CD4-positive, CD25-positive, alpha-beta regulatory T cell (primary cell): ENCODE measurements at regions not wholly inside any gene's neighbourhood (a gene's known extent, or its start where the extent isn't known, plus 50 kb on each side); places are given as distances from the start of the nearest gene placed in this dataset.

Source experiments
- ATAC-seq, 2 donors: fragments of 150-1000 bp; cut with Tn5 transposase; one replicate each; pipeline ENCODE4 v1.10.0; 2021; ENCODE audit warnings: low read depth in 2 of 2, moderate number of reproducible peaks in 2 of 2, moderate library complexity in 1 of 2
- DNase-seq, 3 donors: peaks; one replicate each; pipeline versions ENCODE4 v3.0.0 to v3.0.0-alpha.2; 2012 to 2022; ENCODE audit warnings: mixed read lengths in 1 of 3
- H3K27ac ChIP-seq: one replicate; pipeline ENCODE4 v1.7.0; 2013; ENCODE audit warnings: mild to moderate bottlenecking, low read length; ENCODE audit not compliant: insufficient read depth, poor library complexity, severe bottlenecking
- H3K27me3 ChIP-seq: one replicate; pipeline ENCODE4 v1.7.0; 2013; ENCODE audit warnings: low read length; ENCODE audit not compliant: control insufficient read depth, insufficient read depth
- H3K36me3 ChIP-seq: one replicate; pipeline ENCODE4 v1.7.0; 2013; ENCODE audit warnings: mild to moderate bottlenecking, low read length, moderate library complexity; ENCODE audit not compliant: control insufficient read depth, insufficient read depth
- H3K4me1 ChIP-seq: 2 replicates; pipeline ENCODE4 v1.7.0; 2013; ENCODE audit warnings: mild to moderate bottlenecking, low read length; ENCODE audit not compliant: insufficient read depth, control insufficient read depth, poor library complexity, severe bottlenecking
- H3K4me3 ChIP-seq: one replicate; pipeline ENCODE4 v1.7.0; 2013; ENCODE audit warnings: low read depth, mild to moderate bottlenecking, low read length, moderate library complexity
- H3K9me3 ChIP-seq, 2 experiments: 1 replicate in 1 of 2; 2 replicates in 1 of 2; pipeline ENCODE4 v1.7.0; 2013; ENCODE audit warnings: low read length in 2 of 2, mild to moderate bottlenecking in 1 of 2, moderate library complexity in 1 of 2; ENCODE audit not compliant: control insufficient read depth in 2 of 2
- H3K27ac Mint-ChIP-seq, 3 donors: one replicate each; pipeline ENCODE4 v1.8.0; 2020 to 2022; ENCODE audit warnings: mild to moderate bottlenecking in 3 of 3, mixed read lengths in 3 of 3, moderate library complexity in 2 of 3
- H3K27me3 Mint-ChIP-seq: one replicate; pipeline ENCODE4 v1.8.0; 2022; ENCODE audit warnings: mild to moderate bottlenecking, mixed read lengths
- H3K36me3 Mint-ChIP-seq: one replicate; pipeline ENCODE4 v1.8.0; 2020; ENCODE audit warnings: mixed read lengths
- H3K4me1 Mint-ChIP-seq, 4 donors: one replicate each; pipeline ENCODE4 v1.8.0; 2020 to 2022; ENCODE audit warnings: mixed read lengths in 4 of 4, mild to moderate bottlenecking in 1 of 4
- H3K4me3 Mint-ChIP-seq, 4 donors: one replicate each; pipeline ENCODE4 v1.8.0; 2020 to 2022; ENCODE audit warnings: mild to moderate bottlenecking in 4 of 4, mixed read lengths in 4 of 4, moderate library complexity in 3 of 4
- H3K9me3 Mint-ChIP-seq, 7 donors: one replicate each; pipeline ENCODE4 v1.8.0; 2020 to 2022; ENCODE audit warnings: mixed read lengths in 7 of 7, mild to moderate bottlenecking in 3 of 7, moderate library complexity in 2 of 7

DNA sequence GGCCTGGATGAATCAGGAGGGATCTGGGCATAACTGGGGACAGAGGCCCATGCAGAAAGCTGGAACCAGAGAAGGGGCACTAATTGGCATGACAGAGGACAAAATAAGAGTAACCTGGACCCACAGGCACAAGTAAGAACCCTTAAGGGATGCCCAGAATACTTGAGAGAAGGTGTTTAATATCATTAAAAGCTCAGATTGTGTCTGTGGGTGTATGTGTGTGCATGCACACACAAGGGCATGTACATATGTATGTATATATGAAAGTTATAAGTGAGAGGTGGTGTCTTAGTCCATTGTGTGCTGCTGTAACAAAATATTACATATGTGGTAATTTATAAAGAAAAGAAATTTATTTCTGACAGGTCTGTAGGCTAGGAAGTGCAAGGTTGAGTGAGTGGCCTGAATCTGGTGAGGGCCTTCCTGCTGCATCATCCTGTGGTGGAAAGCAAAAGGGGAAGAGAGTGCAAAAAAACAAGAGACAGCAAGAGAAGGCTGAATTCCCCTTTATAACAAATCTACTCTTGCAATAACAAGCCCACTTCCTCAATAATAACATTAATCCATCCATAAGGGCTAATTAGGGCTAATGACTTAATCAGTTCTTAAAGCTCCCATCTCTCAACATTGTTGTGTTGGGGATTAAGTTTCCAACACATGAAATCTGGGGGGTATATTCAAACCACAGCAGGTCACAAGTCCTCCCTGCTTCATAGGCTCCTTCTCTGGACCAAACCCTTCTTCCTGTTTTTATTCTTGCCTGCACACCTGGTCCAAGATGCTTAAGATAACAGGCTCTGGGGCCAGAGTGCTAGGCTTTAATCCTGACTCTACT lies 68.3 kb upstream of the POU2AF2 start:
- Mint-ChIP-seq H3K9me3 (no peaks in the 10 kb centered on the region), H3K27me3 (no peaks in the 10 kb centered on the region), H3K4me1 (no peaks in the 10 kb centered on the region), H3K27ac (peak overlapping the region in 1 of 3 donors; percentile 69), H3K36me3 (no peaks in the 10 kb centered on the region), H3K4me3 (no peak overlapping the region)
- Histone ChIP-seq H3K4me3 (no peak overlapping the region), H3K4me1 (no peaks in the 10 kb centered on the region), H3K27me3 (no peaks in the 10 kb centered on the region), H3K9me3 (no peaks in the 10 kb centered on the region), H3K36me3 (no peaks in the 10 kb centered on the region), H3K27ac (no peak overlapping the region)
- ATAC-seq, result peak in 1 of 2 donors; percentile 42
- DNase-seq, result no peak

- no peak overlapping the region for H3K27ac ChIP-seq
- Mint-ChIP-seq H3K4me1 (no peaks in the 10 kb centered on the region), H3K4me3 (no peak overlapping the region), H3K27ac (peak overlapping the region in 1 of 3 donors; percentile 69), H3K9me3 (no peaks in the 10 kb centered on the region), H3K36me3 (no peaks in the 10 kb centered on the region), H3K27me3 (no peaks in the 10 kb centered on the region)
- H3K36me3 ChIP-seq, result no peaks in the 10 kb centered on the region
- DNase-seq (no peak), ATAC-seq (no peak)
- H3K4me1 ChIP-seq, result no peaks in the 10 kb centered on the region
- no peaks in the 10 kb centered on the region for H3K9me3 ChIP-seq
- H3K4me3 ChIP-seq, result no peak overlapping the region
- H3K27me3 ChIP-seq, result no peaks in the 10 kb centered on the region
Measured at GRCh38 chr11:111176603-111177002, 68.9 kb upstream of the POU2AF2 start.

DNA sequence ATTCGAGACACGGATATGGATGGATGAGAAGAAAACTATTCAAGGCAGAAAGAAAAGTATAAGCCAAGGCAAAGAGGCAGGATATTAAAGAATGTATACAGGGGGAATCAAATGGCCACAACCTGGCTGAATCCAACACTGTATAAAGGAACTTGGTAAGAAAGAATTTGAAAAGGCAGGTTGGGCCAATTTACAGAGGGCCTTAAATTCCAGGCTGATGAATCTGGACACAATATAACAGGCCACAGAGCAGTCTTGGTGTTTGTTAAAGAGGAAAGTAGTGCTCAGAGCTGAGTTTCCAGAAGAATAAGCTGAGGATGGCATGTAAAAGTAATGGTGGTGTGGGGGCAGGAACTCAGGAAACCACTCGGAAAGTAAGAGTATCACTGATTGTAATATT lies 72.3 kb upstream of the POU2AF2 start:
- Mint-ChIP-seq H3K36me3 (no peaks in the 10 kb centered on the region), H3K4me3 (no peak overlapping the region), H3K4me1 (no peaks in the 10 kb centered on the region), H3K9me3 (no peaks in the 10 kb centered on the region), H3K27me3 (no peaks in the 10 kb centered on the region), H3K27ac (no peak overlapping the region)
- Histone ChIP-seq H3K36me3 (no peaks in the 10 kb centered on the region), H3K9me3 (no peaks in the 10 kb centered on the region), H3K27ac (no peak overlapping the region), H3K27me3 (no peaks in the 10 kb centered on the region), H3K4me3 (no peak overlapping the region), H3K4me1 (no peaks in the 10 kb centered on the region)
- DNase-seq, result no peak
- ATAC-seq, result no peak

- ATAC-seq (no peak), DNase-seq (no peak)
- no peaks in the 10 kb centered on the region for H3K9me3 ChIP-seq
- Mint-ChIP-seq H3K4me3 (no peak overlapping the region), H3K4me1 (no peaks in the 10 kb centered on the region), H3K36me3 (no peaks in the 10 kb centered on the region), H3K27me3 (no peaks in the 10 kb centered on the region), H3K9me3 (no peaks in the 10 kb centered on the region), H3K27ac (no peak overlapping the region)
- no peaks in the 10 kb centered on the region for H3K36me3 ChIP-seq
- H3K4me3 ChIP-seq, result no peak overlapping the region
- H3K27me3 ChIP-seq, result no peaks in the 10 kb centered on the region
- H3K27ac ChIP-seq, result no peak overlapping the region
- H3K4me1 ChIP-seq, result no peaks in the 10 kb centered on the region
Measured at GRCh38 chr11:111172321-111172862, 73.1 kb upstream of the POU2AF2 start.

DNA sequence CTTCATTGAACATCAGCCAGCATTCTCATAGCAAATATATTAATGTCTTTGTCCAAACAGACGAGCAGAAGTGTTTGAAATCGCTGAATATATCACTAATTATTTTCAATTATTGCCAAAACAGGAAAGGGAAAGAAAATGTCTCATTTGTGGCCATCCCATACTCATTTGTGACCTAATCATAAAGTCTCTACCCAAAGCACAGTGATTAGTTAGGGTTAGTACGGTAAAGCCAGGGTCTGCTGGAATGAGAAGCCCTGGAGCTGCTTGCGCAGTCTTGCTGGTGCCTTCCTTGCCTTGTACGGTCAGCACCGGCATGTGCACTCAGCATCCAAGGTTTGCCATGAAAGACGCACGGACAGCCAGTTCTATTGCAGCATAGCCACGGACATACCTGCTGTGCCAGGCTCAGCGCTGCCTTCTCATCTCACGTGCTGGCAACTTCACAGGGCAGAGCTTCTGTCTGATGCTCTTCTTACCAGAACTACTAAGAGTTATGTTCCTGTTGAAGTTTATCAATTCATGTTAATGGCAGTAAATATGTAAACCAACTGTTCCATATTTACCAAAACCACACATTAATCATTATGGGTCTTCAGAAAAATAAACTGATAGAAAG lies 74.7 kb upstream of the POU2AF2 start:
- Histone ChIP-seq H3K36me3 (no peaks in the 10 kb centered on the region), H3K4me3 (no peak overlapping the region), H3K27me3 (no peaks in the 10 kb centered on the region), H3K27ac (no peak overlapping the region), H3K4me1 (no peaks in the 10 kb centered on the region), H3K9me3 (no peaks in the 10 kb centered on the region)
- DNase-seq (no peak), ATAC-seq (no peak)
- H3K27ac Mint-ChIP-seq, result no peak overlapping the region
- no peaks in the 10 kb centered on the region for H3K4me1 Mint-ChIP-seq
- no peak overlapping the region for H3K4me3 Mint-ChIP-seq
- no peaks in the 10 kb centered on the region for H3K27me3 Mint-ChIP-seq
- H3K36me3 Mint-ChIP-seq, result no peaks in the 10 kb centered on the region
- H3K9me3 Mint-ChIP-seq, result no peaks in the 10 kb centered on the region

DNA sequence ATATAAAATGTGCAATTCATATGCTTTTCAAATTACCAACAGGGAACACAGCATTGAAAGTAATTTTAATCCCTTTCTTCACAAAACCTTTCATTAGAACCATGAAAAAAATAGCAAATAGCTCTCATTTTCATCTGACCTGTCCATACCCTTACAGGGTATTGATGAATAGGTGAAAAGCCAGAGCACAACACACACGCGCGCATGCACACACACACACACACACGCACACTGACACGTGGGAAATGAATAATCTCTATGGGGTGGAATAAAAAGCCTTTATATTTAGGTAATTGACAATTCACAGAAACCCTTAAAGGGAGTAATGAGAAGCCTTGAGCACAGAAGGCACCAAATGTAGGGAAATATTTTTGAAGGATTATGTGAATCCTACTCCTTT lies 76.2 kb upstream of the POU2AF2 start:
- H3K9me3 Mint-ChIP-seq, result no peaks in the 10 kb centered on the region
- ATAC-seq (no peak), DNase-seq (no peak)
- H3K27me3 ChIP-seq, result no peaks in the 10 kb centered on the region
- no peaks in the 10 kb centered on the region for H3K9me3 ChIP-seq
- no peak overlapping the region for H3K27ac Mint-ChIP-seq
- no peaks in the 10 kb centered on the region for H3K4me1 Mint-ChIP-seq
- H3K36me3 ChIP-seq, result no peaks in the 10 kb centered on the region
- no peaks in the 10 kb centered on the region for H3K36me3 Mint-ChIP-seq
- no peak overlapping the region for H3K4me3 ChIP-seq
- no peaks in the 10 kb centered on the region for H3K4me1 ChIP-seq
- no peaks in the 10 kb centered on the region for H3K27me3 Mint-ChIP-seq
- no peak overlapping the region for H3K4me3 Mint-ChIP-seq
- H3K27ac ChIP-seq, result no peak overlapping the region

GRCh38 chr11:111168871-111169270 lies 76.7 kb upstream of the POU2AF2 start:
- Mint-ChIP-seq H3K36me3 (no peaks in the 10 kb centered on the region), H3K4me3 (no peak overlapping the region), H3K27me3 (no peaks in the 10 kb centered on the region), H3K27ac (no peak overlapping the region), H3K4me1 (no peaks in the 10 kb centered on the region), H3K9me3 (no peaks in the 10 kb centered on the region)
- H3K4me1 ChIP-seq, result no peaks in the 10 kb centered on the region
- H3K27ac ChIP-seq, result no peak overlapping the region
- ATAC-seq (no peak), DNase-seq (no peak)
- no peaks in the 10 kb centered on the region for H3K36me3 ChIP-seq
- H3K9me3 ChIP-seq, result no peaks in the 10 kb centered on the region
- no peaks in the 10 kb centered on the region for H3K27me3 ChIP-seq
- H3K4me3 ChIP-seq, result no peak overlapping the region

DNA sequence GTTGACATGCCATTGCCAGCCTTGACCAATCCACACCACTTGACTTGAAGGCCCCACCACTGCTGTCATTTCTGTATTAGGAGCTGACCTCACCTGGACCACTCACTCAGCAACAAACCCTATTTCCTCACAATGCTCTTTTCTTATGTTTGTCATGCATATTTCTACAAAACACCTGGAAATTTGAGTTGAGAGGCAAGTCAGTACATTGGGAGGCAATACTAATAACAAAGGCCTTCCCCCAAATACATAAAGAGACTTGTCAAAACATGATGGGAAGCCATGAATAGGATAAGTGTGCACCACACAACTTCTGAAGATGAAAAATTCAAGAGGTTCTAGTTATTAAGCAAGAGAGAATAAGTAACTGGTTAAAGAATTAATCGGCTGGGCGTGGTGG lies 77.9 kb upstream of the POU2AF2 start:
- no peaks in the 10 kb centered on the region for H3K4me1 ChIP-seq
- DNase-seq (no peak), ATAC-seq (no peak)
- H3K4me1 Mint-ChIP-seq, result no peaks in the 10 kb centered on the region
- no peak overlapping the region for H3K4me3 Mint-ChIP-seq
- no peaks in the 10 kb centered on the region for H3K36me3 ChIP-seq
- H3K27me3 ChIP-seq, result no peaks in the 10 kb centered on the region
- no peaks in the 10 kb centered on the region for H3K9me3 ChIP-seq
- H3K27ac Mint-ChIP-seq, result no peak overlapping the region
- no peaks in the 10 kb centered on the region for H3K36me3 Mint-ChIP-seq
- no peak overlapping the region for H3K27ac ChIP-seq
- no peaks in the 10 kb centered on the region for H3K27me3 Mint-ChIP-seq
- no peaks in the 10 kb centered on the region for H3K9me3 Mint-ChIP-seq
- no peak overlapping the region for H3K4me3 ChIP-seq
